A549 (cell line): ENCODE measurements at regions not wholly inside any gene's neighbourhood (a gene's known extent, or its start where the extent isn't known, plus 50 kb on each side); places are given as distances from the start of the nearest gene placed in this dataset.

Experiments
- ATAC-seq, 2 experiments: fragments of 200-7000 bp in 1 of 2; fragments of >200 bp in 1 of 2; cut with Nextera tagmentation in 1 of 2; cut with Tn5 transposase in 1 of 2; 3 replicates each; pipeline versions ENCODE4 v1.8.0 to v1.9.1; 2018 to 2020; ENCODE audit warnings: mild to moderate bottlenecking in 1 of 2, moderate library complexity in 1 of 2
- CTCF ChIA-PET: fragments of 300-600 bp; sonication (Branson Sonifier 250); formaldehyde crosslinking; extraction: SDS; loops from one replicate; lab custom pipeline; 2021; ENCODE audit warnings: antibody characterized with exemption, inconsistent platforms; lab: Yijun Ruan, JAX
- POLR2A ChIA-PET: fragments of 350-600 bp; formaldehyde crosslinking; extraction: SDS; loops from one replicate; lab custom pipeline; 2021; ENCODE audit warnings: antibody characterized with exemption, inconsistent platforms; lab: Yijun Ruan, JAX
- DNase-seq, 2 experiments: peaks; one replicate each; pipeline versions ENCODE4 v3.0.0 to v3.0.0-alpha.2; 2011 to 2016; ENCODE audit warnings: low read depth in 1 of 2, low spot score in 1 of 2
- FAIRE-seq: peaks from 2 replicates; lab custom pipeline; 2011; peaks lifted over from hg19 to GRCh38; lab: Jason Lieb, UNC
- H3K27ac ChIP-seq, 2 experiments: fragments of >200 bp; sonication (Bioruptor Twin); formaldehyde crosslinking; 3 replicates each; pipeline ENCODE4 v1.5.1; 2016 to 2017
- H3K4me1 ChIP-seq: fragments of >200 bp; sonication (Bioruptor Twin); formaldehyde crosslinking; 3 replicates; pipeline ENCODE4 v1.6.1; 2016
- H3K4me2 ChIP-seq: fragments of >200 bp; sonication (Bioruptor Twin); formaldehyde crosslinking; 3 replicates; pipeline ENCODE4 v1.6.1; 2016
- H3K4me3 ChIP-seq: fragments of >200 bp; sonication (Bioruptor Twin); formaldehyde crosslinking; 3 replicates; pipeline ENCODE4 v1.5.1; 2016
- H3K9me3 ChIP-seq: fragments of >200 bp; sonication (Bioruptor Twin); formaldehyde crosslinking; 3 replicates; pipeline ENCODE4 v1.6.1; 2016
- ATOH8 ChIP-seq: fragments of 250-450 bp; sonication (Bioruptor Pico); IDR thresholded peaks from 2 replicates; pipeline ENCODE4 v1.5.0; 2020; ENCODE audit warnings: low read depth, mild to moderate bottlenecking, moderate library complexity
- CBX2 ChIP-seq: fragments of 200-600 bp; sonication (generic); IDR thresholded peaks from 2 replicates; pipeline ENCODE4 v1.6.1; 2016; ENCODE audit warnings: low read depth, mild to moderate bottlenecking, borderline replicate concordance
- CHD2 ChIP-seq: fragments of 150-350 bp; IDR thresholded peaks from 2 replicates; pipeline ENCODE4 v1.6.1; 2014; ENCODE audit warnings: low read length; ENCODE audit not compliant: partially characterized antibody
- CTCF ChIP-seq: fragments of >200 bp; sonication (Bioruptor Twin); formaldehyde crosslinking; IDR thresholded peaks from 3 replicates; pipeline ENCODE4 v1.5.1; 2016
- E2F6 ChIP-seq: IDR thresholded peaks from 2 replicates; pipeline ENCODE4 v1.6.1; 2012; ENCODE audit warnings: low read depth, borderline replicate concordance
- EP300 ChIP-seq, 2 experiments: fragments of >200 bp; sonication (Bioruptor Twin); formaldehyde crosslinking; IDR thresholded peaks; 2 replicates in 1 of 2; 3 replicates in 1 of 2; pipeline ENCODE4 v1.6.1; 2016 to 2017
- ESRRA ChIP-seq: fragments of 150-350 bp; IDR thresholded peaks from 2 replicates; pipeline ENCODE4 v1.6.1; 2014; ENCODE audit warnings: mild to moderate bottlenecking, low read length, borderline replicate concordance
- FOSB ChIP-seq: fragments of 250-450 bp; sonication (Bioruptor Pico); IDR thresholded peaks from 2 replicates; pipeline ENCODE4 v1.5.0; 2020; ENCODE audit warnings: mild to moderate bottlenecking, moderate library complexity
- FOXS1 ChIP-seq: fragments of 250-450 bp; sonication (Bioruptor Pico); IDR thresholded peaks from 2 replicates; pipeline ENCODE4 v1.5.0; 2020; ENCODE audit warnings: mild to moderate bottlenecking, moderate library complexity
- GATA3 ChIP-seq: IDR thresholded peaks from 2 replicates; pipeline ENCODE4 v1.6.1; 2012; ENCODE audit warnings: borderline replicate concordance
- HDAC2 ChIP-seq: fragments of 200-600 bp; sonication (generic); IDR thresholded peaks from 2 replicates; pipeline ENCODE4 v1.6.1; 2016
- HES2 ChIP-seq: fragments of >200 bp; sonication (Bioruptor Twin); formaldehyde crosslinking; IDR thresholded peaks from 2 replicates; pipeline ENCODE4 v1.6.1; 2016
- HOXA7 ChIP-seq: fragments of 250-450 bp; sonication (Bioruptor Pico); IDR thresholded peaks from 2 replicates; pipeline ENCODE4 v1.5.0; 2020; ENCODE audit warnings: mild to moderate bottlenecking, moderate library complexity
- KDM5A ChIP-seq: fragments of 200-600 bp; sonication (generic); IDR thresholded peaks from 2 replicates; pipeline ENCODE4 v1.6.1; 2016; ENCODE audit warnings: antibody characterized with exemption, mild to moderate bottlenecking
- MAFK ChIP-seq: fragments of 450-650 bp; IDR thresholded peaks from 2 replicates; pipeline ENCODE4 v1.6.1; 2014; ENCODE audit not compliant: partially characterized antibody
- MAZ ChIP-seq: fragments of 150-350 bp; IDR thresholded peaks from 2 replicates; pipeline ENCODE4 v1.6.1; 2014; ENCODE audit warnings: antibody characterized with exemption, low read depth, low read length, borderline replicate concordance
- MYC ChIP-seq: IDR thresholded peaks from 2 replicates; pipeline ENCODE4 v1.6.1; 2012; ENCODE audit warnings: mild to moderate bottlenecking, inconsistent platforms, low read length, improper control_type of control experiment, borderline replicate concordance
- RAD21 ChIP-seq, 2 experiments: fragments of >200 bp in 1 of 2; sonication (Bioruptor Twin) in 1 of 2; formaldehyde crosslinking in 1 of 2; IDR thresholded peaks in 1 of 2; conservative IDR thresholded peaks in 1 of 2; 2 replicates in 1 of 2; 3 replicates in 1 of 2; pipeline ENCODE4 v1.6.1; 2012 to 2018; ENCODE audit warnings: inconsistent platforms in 1 of 2
- RARB ChIP-seq: fragments of 250-450 bp; sonication (Bioruptor Pico); IDR thresholded peaks from 2 replicates; pipeline ENCODE4 v1.8.0; 2021; ENCODE audit warnings: mild to moderate bottlenecking, moderate library complexity
- REST ChIP-seq: fragments of 200-600 bp; sonication (generic); IDR thresholded peaks from 2 replicates; pipeline ENCODE4 v1.6.1; 2016; ENCODE audit warnings: antibody characterized with exemption, mild to moderate bottlenecking, moderate library complexity
- RFX5 ChIP-seq: fragments of 450-650 bp; IDR thresholded peaks from 2 replicates; pipeline ENCODE4 v1.7.1; 2014; ENCODE audit warnings: antibody characterized with exemption, mild to moderate bottlenecking, moderate library complexity
- SMC3 ChIP-seq: fragments of >200 bp; sonication (Bioruptor Twin); formaldehyde crosslinking; IDR thresholded peaks from 3 replicates; pipeline ENCODE4 v1.6.1; 2018; ENCODE audit warnings: inconsistent platforms
- ZSCAN20 ChIP-seq: fragments of 250-450 bp; sonication (Bioruptor Pico); IDR thresholded peaks from 2 replicates; pipeline ENCODE4 v1.8.0; 2022; ENCODE audit warnings: mild to moderate bottlenecking, moderate library complexity
- WGBS: methylation state at CpG from one replicate; pipeline ENCODE4 v1.1.6; 2017; ENCODE audit errors: missing lambda C conversion rate; 5-methylcytosine and 5-hydroxymethylcytosine counted together

- no peak for DNase-seq
- 22% methylated on average over 2 of the region's 2 CpGs for whole genome bisulfite sequencing
- Histone ChIP-seq H3K4me3 (no peak overlapping the region), H3K27ac (no peak overlapping the region), H3K9me3 (no peaks in the 10 kb centered on the region), H3K4me2 (no peak overlapping the region), H3K4me1 (no peaks in the 10 kb centered on the region)
- FAIRE-seq = peak; percentile 67
- TF ChIP-seq FOSB (CRISPR knock-in tag) (no peak), RFX5 (no peak), CHD2 (no peak), REST (no peak), MAFK (no peak), E2F6 (no peak), HOXA7 (CRISPR knock-in tag) (no peak), RARB (CRISPR knock-in tag) (no peak), MYC (no peak), CTCF (no peak), MAZ (no peak), HES2 (no peak)
- ChIA-PET POLR2A (no interaction called here), CTCF (no interaction called here)
- no peak for ATAC-seq
Observed at GRCh38 chrX:13940671-13941070, 89.0 kb downstream of the GEMIN8 start.

GRCh38 chrX:13939741-13940597 is 89.7 kb downstream of the GEMIN8 start:
- peak; percentile 7 for FAIRE-seq
- no peaks in the 10 kb centered on the region for H3K4me1 ChIP-seq
- H3K27ac ChIP-seq = no peak overlapping the region
- H3K9me3 ChIP-seq = no peaks in the 10 kb centered on the region
- no peak overlapping the region for H3K4me3 ChIP-seq
- ChIA-PET POLR2A (no interaction called here), CTCF (no interaction called here)
- no peak for TF ChIP-seq KDM5A
- WGBS = 32% methylated on average over 6 of the region's 6 CpGs
- no peak for DNase-seq
- H3K4me2 ChIP-seq = no peak overlapping the region
- ATAC-seq = no peak

- Histone ChIP-seq H3K27ac (peak overlapping the region in 1 of 2 experiments; percentile 62; a peak in 1 of 6 replicates), H3K4me1 (no peaks in the 10 kb centered on the region), H3K4me2 (peak overlapping the region; percentile 100), H3K9me3 (no peaks in the 10 kb centered on the region), H3K4me3 (peak overlapping the region; percentile 57)
- DNase-seq (no peak), ATAC-seq (no peak), FAIRE-seq (no peak)
- ChIA-PET CTCF (no interaction called here), POLR2A (no interaction called here)
- no peak for TF ChIP-seq ESRRA
- no peak for TF ChIP-seq ATOH8
- TF ChIP-seq EP300 (IDR thresholded peaks at IDR 0.05) = no peak
- TF ChIP-seq SMC3 = no peak
- no peak for TF ChIP-seq KDM5A
- TF ChIP-seq FOXS1 = no peak
- TF ChIP-seq GATA3 = no peak
- no peak for TF ChIP-seq MYC
- TF ChIP-seq CBX2 = no peak
- no peak for TF ChIP-seq ZSCAN20 (CRISPR knock-in tag)
- TF ChIP-seq HDAC2 = no peak
- no peak for TF ChIP-seq RAD21 (conservative IDR thresholded peaks at IDR 0.05 in 1 of 2, IDR thresholded peaks at IDR 0.05 in 1 of 2)
- 62% methylated on average over 16 of the region's 29 CpGs for WGBS
Observed at GRCh38 chrX:13938829-13939530, 90.7 kb downstream of the GEMIN8 start.
